ENCODE measurements at regions not wholly inside any gene's neighbourhood (a gene's known extent, or its start where the extent isn't known, plus 50 kb on each side); places are given as distances from the start of the nearest gene placed in this dataset.

GRCh38 chr9:96062854-96063253 lies 187.4 kb downstream of the ERCC6L2 start (continued):
- TF ChIP-seq MED1 (CRISPR knock-in tag; IDR thresholded peaks at IDR 0.05; ENCODE audit: borderline replicate concordance) (no peak), ELF2 (CRISPR knock-in tag; IDR thresholded peaks at IDR 0.05) (no peak), LARP7 (IDR thresholded peaks at IDR 0.05) (no peak), SREBF2 (CRISPR knock-in tag; IDR thresholded peaks at IDR 0.05) (no peak), CREM (IDR thresholded peaks at IDR 0.05; ENCODE audit: low read depth) (no peak), MTA2 (IDR thresholded peaks at IDR 0.05; ENCODE audit: low read depth) (no peak), ZNF449 (CRISPR knock-in tag; IDR thresholded peaks at IDR 0.05) (no peak), ZBTB7A (IDR thresholded peaks at IDR 0.05; ENCODE audit: borderline replicate concordance, control insufficient read depth, low read depth, low read length) (no peak), SMAD1 (IDR thresholded peaks at IDR 0.05; ENCODE audit: low read depth, low read length, partially characterized antibody) (no peak), ZNF212 (CRISPR knock-in tag; IDR thresholded peaks at IDR 0.05) (no peak)
- TF ChIP-seq, protein P1, sequence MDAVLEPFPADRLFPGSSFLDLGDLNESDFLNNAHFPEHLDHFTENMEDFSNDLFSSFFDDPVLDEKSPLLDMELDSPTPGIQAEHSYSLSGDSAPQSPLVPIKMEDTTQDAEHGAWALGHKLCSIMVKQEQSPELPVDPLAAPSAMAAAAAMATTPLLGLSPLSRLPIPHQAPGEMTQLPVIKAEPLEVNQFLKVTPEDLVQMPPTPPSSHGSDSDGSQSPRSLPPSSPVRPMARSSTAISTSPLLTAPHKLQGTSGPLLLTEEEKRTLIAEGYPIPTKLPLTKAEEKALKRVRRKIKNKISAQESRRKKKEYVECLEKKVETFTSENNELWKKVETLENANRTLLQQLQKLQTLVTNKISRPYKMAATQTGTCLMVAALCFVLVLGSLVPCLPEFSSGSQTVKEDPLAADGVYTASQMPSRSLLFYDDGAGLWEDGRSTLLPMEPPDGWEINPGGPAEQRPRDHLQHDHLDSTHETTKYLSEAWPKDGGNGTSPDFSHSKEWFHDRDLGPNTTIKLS (IDR thresholded peaks at IDR 0.05; ENCODE audit: borderline replicate concordance, low read depth), result no peak
- TF ChIP-seq, protein P2, sequence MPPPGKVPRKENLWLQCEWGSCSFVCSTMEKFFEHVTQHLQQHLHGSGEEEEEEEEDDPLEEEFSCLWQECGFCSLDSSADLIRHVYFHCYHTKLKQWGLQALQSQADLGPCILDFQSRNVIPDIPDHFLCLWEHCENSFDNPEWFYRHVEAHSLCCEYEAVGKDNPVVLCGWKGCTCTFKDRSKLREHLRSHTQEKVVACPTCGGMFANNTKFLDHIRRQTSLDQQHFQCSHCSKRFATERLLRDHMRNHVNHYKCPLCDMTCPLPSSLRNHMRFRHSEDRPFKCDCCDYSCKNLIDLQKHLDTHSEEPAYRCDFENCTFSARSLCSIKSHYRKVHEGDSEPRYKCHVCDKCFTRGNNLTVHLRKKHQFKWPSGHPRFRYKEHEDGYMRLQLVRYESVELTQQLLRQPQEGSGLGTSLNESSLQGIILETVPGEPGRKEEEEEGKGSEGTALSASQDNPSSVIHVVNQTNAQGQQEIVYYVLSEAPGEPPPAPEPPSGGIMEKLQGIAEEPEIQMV (tag; conservative IDR thresholded peaks at IDR 0.05; ENCODE audit: low read depth), result no peak
